HG03095 (cell line): ENCODE measurements at regions not wholly inside any gene's neighbourhood (a gene's known extent, or its start where the extent isn't known, plus 50 kb on each side); places are given as distances from the start of the nearest gene placed in this dataset.
"Not testable (repeated sequence)": the region's sequence is repeated elsewhere in the genome, so short reads cannot be mapped to it uniquely, and the experiment has no call there.

Source experiments
- ATAC-seq: cut with Tn5 transposase; IDR thresholded peaks from one replicate; pipeline ENCODE4 v1.9.1; 2021; ENCODE audit warnings: moderate library complexity; ENCODE audit not compliant: unreplicated experiment

DNA sequence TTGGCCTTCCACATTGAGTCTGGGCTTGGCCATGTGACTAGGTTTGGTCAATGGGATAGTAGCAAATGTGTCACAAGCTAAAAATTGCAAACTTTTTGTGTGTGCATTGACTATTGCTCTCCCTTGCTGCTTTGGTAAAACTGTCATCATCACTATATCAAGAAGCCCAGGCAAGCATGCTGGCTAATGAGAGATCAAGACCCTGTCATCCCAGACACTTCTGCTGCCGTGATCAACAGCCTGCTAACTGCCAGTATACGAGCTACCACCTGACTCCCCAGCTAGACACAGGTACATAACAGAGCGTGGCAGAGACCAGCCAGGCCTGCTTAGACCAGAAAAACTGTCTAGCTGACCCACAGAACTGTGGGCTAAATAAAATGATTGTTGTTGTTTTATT, 456.7 kb upstream of the DCN start:
- no peak for ATAC-seq

DNA sequence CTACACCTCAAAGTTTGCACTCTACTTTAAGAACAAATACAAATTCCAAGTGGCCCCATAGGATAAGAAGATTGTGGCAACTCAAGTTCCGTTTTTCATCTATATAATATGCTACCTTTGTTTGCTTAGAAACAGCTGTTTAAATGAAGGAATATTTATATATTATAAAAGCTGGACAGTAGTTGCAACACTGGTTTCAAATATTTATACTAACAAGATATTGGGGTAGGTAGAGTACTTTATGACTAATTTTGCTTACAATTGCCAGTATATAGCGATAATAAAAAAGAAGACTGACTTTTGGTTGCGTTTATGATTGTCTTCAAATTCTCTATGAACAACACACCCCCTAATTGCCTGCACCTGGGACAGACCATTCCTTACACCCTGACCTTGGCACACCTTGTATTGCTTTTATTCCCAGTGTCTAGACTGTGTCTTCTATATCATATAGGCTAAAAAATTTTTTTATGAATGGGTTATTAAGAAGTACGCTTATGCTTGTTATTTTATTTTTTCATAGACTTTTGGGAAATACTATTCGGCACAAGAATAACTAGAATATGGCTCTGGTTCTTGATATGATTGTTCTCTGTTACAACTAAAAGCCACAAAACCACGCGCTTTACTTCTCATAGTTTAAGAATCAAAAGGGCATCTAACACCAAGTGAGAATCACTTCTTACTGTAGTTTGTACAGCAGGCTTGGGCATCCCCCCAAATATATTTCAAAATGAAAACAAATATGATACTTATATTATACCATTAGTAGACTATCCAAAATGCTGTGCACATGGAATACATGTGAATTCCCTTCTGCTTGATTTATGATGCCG, 455.4 kb upstream of the DCN start:
- no peak for ATAC-seq

DNA sequence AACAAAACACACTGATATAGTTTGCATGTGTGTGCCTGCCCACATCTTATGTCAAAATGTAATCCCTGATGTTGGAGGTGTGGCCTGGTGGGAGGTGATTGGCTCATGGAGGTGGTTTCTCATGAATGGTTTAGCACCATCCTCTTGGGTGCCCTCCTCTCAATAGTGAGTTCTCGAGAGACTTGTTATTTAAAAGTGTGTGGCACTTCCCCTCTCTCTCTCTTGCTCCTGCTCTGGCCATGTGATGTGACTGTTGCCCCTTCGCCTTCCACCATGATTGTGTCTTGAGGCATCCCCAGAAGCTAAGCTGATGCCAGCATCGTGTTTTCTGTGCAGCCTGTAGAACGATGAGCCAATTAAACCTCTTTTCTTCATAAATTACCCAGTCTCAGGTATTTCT, 454.1 kb upstream of the DCN start:
- ATAC-seq, result no peak

DNA sequence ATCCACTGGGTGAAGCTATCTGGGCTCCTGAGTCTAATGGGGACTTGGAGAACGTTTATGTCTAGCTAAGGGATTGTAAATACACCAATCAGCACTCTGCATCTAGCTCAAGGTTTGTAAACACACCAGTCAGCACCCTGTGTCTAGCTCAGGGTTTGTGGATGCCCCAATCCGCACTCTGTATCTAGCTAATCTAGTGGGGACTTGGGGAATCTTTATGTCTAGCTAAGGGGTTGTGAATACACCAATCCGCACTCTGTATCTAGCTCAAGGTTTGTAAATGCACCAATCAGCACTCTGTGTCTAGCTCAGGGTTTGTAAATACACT, 451.7 kb upstream of the DCN start:
- not testable (repeated sequence) for ATAC-seq

DNA sequence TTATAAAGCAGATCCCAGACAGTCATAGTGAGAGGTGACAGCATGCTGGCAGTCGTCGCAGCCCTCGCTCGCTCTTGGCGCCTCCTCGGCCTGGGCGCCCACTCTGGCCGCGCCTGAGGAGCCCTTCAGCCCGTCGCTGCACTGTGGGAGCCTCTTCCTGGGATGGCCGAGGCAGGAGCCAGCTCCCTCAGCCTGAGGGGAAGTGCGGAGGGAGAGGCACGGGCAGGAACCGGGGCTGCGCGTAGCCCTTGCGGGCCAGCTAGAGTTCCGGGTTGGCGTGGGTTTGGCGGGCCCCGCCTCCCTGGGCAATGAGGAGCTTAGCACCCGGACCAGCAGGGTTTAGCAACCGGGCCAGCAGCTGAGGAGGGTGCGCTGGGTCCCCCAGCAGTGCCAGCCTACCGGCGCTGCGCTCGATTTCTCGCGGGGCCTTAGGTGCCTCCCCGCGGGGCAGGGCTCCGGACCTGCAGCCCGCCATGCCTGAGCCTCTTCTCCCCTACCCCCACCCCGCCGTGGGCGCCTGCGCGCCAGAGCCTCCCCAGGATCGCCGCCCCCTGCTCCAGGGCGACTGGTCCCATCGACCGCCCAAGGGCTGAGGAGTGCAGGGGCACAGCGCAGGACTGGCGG, 451.2 kb upstream of the DCN start:
- no peak for ATAC-seq

DNA sequence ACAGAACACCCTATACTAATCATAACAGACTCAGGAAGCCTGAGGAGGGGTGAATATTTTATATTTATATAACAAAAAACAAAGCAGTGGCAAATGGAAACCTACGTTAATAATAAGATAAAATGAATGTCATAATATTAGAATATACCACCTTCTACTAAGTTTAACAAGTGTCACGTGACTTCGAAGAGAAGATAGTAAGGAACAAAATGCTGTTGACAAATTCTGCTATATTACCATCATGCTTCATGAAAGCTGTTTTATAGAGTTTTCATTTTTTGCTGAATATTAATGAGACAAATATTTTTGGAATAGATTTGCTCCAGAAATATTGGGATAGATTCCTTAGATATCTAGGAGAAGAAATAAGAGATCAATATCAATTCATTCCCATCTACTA, 450.6 kb upstream of the DCN start:
- no peak for ATAC-seq

DNA sequence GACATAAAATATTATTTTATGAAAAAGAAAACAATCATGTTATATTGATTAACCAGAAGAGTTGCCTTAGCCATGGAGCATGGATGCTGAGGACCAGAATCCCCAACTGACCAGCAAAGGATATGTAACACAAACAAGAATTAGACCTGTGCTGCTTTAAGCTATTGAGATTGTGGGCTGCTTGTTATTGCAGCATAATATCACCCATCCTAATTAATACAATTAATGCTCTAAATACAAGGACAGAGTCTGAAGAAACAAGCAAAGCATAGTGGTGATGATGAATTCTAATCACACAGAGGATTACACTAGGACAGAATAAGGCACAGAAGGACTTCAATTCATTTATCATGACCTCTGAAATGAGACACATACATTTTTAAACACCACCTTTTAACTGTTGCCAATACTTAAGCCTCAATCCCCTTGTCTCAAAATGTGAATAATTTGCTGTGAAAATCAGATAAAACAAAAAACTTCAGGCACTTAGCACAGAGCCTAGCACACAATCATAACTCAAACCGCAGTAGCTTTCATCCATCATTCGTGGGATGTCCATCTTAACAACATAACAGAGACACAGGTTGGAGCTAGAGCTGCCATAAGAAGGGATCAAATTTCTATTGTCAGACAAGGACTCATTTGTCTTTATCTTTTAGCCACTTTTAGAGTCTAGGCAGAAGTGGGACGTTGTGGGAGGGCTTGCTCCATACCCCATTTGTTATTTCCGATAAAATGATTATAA, 449.6 kb upstream of the DCN start:
- ATAC-seq, result no peak

DNA sequence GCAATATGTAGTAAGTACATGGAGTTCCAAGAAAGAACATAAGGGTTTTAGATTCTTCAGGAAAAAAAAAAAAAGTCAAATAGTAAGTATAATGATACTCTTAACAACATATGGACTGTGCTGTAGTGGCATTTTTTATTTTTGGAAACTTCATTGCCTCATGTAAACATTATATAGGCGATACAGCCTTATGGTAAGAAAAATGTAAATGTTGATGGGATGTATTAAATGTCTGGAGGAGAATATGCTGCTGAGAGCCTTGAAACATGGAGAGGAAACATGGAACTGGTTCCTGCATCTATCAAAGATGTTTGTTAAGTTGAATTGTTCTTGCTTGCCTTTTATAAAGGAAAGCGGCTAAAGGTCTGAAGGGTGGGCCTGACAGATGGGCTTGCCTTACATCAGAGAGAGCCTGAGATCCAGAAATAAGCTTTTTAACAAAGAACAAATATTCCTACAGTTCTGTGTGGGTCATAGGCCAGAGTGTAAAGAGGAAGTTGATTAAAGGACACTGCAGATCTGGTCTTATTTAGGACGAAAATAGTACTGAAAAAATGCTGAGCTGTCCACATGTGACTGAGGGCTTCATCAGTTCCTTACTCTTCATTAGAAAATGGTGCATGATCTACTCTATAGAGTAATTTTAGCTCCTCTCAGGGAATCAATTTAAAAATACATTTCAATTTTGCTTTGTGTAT, 448.1 kb upstream of the DCN start:
- ATAC-seq, result no peak

DNA sequence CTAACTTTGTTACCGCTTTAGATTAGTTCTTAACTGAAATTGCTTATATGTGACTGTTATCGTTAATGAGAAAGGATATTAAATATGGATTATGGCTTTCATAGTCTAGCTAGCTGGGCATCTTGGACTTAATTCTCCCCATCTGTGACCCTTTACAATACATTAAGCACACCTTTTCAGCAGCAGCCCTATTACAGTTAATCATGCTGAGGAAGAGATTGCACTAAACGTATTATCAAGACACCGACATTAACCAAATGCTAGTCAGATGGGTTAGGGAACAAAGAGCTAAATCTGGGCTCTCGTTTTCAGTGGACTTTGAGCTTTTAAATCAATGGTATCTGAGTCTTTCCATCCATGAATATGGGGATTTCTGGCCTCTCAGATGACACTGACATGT, 447.5 kb upstream of the DCN start:
- no peak for ATAC-seq

DNA sequence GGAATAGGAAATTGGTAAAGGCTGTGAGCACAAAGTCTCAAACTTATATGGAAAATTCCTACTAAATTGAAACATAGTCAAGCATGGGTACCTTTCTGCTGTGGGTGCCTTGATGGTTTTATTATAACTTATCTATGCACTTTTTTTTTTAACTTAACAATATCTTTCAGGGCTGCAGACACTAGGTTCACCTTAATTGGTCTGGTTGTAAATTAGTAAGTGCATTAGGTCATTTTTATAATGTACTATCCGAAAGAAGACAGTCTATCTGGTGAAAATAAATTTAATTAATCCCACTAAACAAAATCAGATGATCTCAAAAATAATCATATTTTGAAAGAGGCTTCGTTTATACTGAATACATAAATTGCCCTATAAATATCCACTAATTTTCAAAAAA, 446.8 kb upstream of the DCN start:
- ATAC-seq, result no peak

DNA sequence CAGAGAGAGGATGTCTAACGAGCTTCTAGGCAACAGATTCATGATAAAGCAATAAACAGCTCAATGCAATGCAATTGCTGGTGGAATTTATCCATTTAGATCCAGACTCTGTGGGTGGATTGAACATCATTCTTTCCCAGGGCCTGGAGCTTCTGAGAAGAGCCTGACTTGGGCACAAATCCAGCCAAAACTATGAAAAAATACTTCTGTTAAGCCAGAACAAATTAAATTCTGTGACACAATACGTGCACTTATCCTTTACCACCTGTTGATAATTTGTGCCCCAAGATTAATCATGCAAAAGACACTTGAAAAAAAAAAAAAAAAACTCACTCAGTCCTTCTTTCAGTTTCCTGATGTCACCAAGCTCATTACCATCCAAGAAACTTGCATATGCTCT, 446.0 kb upstream of the DCN start:
- ATAC-seq, result no peak

DNA sequence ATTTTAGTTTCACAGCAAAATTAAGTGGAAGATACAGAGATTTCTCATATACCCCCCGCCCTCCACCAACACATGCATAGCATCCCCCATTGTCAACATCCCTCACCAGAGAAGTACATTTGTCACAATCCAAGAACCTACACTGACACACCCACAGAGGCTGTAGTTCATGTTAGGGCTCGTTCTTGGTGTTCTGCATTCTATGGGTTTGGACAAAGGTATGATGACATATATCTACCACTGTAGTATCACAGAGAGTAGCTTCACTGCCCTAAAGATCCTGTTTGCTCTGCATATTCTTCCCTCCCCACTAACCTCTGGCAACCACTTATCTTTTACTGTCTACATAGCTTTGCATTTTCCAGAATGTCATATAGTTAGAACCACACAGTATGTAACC, 444.6 kb upstream of the DCN start:
- ATAC-seq, result no peak

DNA sequence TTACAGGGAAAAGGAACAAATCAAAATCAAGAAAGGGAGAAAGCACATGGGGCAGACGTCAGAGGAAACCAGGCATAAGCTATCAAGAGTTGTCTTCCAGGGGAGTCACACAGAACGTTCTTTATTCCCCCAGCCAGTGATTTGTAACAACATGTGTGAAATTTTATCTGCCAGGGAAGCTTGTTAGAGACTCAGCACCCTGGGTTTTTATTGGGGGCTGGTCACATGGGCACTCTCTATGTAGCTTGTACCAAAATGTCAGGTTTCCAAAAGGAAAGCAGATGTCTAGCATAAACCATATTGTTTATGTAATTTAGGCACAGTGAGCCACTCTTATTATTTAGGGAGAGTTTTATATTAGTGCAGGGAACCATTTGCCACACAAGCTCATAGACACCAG, 440.4 kb upstream of the DCN start:
- ATAC-seq, result no peak

DNA sequence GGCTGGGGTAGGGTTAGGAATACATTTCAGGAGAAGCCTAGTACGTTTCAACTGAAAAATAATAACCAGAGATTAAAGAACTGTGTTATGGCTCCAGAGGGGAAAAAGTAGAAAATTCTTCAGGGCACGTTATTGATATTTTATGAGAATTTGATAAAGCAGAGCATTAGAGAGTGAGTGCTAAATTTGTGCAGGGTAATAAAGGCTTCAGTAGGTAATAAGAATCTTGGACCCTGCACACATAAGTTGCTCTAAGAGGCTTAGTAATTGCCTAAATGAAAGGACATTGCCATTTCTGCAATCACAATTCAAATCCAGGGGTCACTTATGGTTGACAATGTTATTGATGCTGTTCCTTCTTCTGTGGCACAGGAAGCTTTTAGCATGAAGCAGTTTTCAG, 439.4 kb upstream of the DCN start:
- ATAC-seq, result no peak

DNA sequence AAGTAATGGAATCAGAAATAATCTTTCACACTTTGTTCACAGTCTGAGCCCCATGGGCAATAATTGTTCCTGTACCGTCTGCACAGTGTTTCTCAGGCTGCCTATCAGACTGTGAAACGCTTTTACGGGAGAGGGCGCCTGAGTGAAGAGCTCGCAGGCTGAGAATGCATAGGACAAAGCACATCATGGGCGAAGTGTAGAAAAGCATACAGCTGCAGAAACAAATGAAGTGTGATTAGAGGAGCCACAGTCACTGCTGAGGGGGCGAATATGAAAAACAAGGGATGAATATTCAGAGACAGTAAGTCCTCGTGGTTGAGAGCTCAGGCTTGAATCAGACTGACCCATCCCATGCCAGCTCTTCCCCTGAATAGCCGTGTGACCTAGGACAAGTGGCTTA, 438.4 kb upstream of the DCN start:
- ATAC-seq, result no peak

DNA sequence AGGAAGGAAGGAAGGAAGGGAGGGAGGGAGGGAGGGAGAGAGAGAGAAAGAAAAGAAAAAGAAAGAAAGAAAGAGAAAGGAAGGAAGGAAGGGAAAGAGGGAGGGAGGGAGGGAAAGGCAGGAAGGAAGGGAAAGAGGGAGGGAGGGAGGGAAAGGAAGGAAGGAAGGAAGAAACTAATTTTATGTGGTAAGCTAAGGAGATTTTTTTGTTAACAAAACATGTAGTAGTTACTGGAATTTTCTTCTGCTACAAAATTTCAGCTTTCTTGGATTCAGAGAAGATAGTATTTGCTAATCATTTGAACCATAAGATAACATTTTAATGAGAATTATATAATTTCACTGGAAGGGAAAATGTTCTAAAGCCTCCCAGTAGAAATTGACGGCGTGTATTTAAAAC, 437.8 kb upstream of the DCN start:
- no peak for ATAC-seq

DNA sequence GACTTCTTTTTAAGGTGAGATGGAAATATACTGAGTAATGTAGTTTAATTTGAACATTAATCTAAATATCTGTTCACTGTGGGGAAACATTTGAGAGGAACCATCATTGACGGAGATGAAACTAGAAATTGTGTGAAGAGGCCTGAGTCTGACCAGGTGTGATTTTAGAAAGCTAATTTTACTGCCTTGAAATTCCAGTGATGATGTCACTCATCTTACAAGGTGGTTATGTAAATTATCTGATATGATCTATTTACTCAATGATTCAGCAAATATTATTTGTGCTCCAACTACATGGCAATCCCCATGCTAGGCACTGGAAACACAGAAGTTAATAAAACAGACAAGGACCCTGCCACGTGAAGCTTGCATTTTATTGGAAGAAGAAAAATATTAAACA, 435.7 kb upstream of the DCN start:
- ATAC-seq, result no peak

DNA sequence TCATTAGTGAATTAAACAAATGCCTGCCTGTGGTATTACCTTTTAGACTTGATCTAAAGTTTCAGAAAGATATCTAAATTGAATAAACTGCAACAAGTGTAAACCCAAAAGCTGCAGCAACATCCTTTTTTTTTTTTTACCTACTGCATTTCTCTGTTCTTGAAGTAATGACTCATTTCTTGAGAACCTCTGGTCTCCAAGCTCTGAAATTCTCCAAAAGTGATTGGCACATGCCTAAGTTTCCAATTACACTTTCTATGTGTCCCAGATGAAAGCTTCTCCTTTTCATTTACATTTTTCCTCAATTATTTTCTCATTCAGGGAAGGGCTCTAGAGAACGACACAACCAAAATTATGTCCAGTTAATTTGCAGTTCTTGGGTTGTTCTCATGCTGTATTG, 435.2 kb upstream of the DCN start:
- no peak for ATAC-seq

DNA sequence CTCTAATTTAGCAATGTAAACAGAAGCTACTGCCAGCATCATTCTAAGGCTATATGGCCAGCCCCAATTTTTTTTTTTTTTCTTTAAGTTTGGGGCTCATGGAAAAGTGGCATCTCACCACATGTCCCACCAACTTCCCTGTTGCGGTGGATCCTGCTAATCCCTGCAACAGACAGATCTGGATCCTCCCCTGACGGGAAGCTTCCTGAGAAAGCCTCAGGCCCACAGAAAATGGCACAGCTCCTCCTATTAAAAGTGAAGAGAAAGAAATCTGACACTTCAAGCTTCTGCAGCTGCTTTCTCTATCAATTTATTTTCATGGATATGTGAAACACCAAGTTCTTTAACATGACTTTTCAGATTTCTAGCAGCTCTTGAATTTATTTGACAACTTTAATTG, 433.8 kb upstream of the DCN start:
- ATAC-seq, result no peak

DNA sequence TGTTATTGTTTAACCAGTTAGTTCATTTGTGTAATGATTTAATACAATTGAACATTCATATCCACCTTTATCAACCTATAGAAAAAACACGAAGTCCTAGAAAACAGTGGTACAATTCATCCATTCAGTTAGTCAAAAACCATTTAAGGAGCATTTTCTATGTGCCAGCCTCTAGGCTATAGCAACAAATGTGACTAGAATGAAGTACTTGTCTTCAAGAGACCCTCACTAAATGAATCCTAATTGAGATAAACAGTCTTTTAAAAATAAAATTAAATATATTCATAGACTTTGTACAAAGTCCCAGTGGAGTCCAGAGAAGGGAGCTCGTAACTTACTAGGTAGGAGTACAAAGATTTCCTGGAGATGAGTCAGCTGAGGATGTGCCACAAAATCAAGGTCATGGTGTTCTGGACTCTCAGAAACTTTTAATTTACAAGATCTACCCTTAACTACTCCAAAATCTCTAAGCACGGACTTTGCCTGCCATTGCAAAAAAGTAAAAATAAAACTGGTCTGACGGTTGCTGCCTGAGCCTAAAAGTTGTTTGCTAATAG, 430.7 kb upstream of the DCN start:
- ATAC-seq, result no peak

DNA sequence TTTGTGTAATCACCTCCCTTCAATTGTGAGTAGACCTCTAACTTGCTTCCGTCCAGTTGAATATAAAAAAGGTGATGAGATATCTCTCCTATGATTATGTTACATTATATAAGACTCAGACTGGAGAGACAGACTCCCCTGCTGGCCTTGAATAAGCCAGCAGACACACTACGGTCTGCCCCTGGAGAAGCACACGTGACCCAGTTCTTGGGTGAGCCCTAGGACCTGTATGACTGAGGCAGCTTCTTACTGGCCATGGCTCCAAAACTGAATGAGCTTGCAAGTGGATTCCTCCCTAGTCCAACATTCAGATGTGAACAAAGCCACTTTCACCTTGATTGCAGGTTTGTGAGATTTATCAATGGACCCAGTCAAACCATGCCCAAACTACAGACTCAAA, 427.9 kb upstream of the DCN start:
- ATAC-seq, result no peak
